Common myeloid progenitor, CD34-positive (primary cell): ENCODE measurements at regions not wholly inside any gene's neighbourhood (a gene's known extent, or its start where the extent isn't known, plus 50 kb on each side); places are given as distances from the start of the nearest gene placed in this dataset.

Experiments
- CTCF ChIA-PET: fragments of 350-600 bp; sonication (Branson Sonifier 250); formaldehyde crosslinking; loops from one replicate; lab custom pipeline; 2021; ENCODE audit warnings: antibody characterized with exemption; lab: Charles Lee
- POLR2A ChIA-PET: fragments of 350-600 bp; sonication (Branson Sonifier 250); formaldehyde crosslinking; loops from one replicate; lab custom pipeline; 2021; ENCODE audit warnings: antibody characterized with exemption; lab: Charles Lee
- DNase-seq, 3 donors: peaks; one replicate each; pipeline versions ENCODE4 v3.0.0 to v3.0.0-alpha.2; 2013
- H3K27ac ChIP-seq, 2 experiments: 1 replicate in 1 of 2; 2 replicates in 1 of 2; pipeline ENCODE4 v1.7.0; 2013; ENCODE audit warnings: inconsistent platforms in 2 of 2, low read length in 2 of 2, mild to moderate bottlenecking in 2 of 2, low read depth in 1 of 2, moderate library complexity in 1 of 2; ENCODE audit not compliant: severe bottlenecking in 2 of 2, insufficient read depth in 1 of 2, poor library complexity in 1 of 2
- H3K27me3 ChIP-seq, 5 experiments: replicated peaks in 2 of 5; 1 replicate in 3 of 5; 2 replicates in 2 of 5; pipeline versions ENCODE4 v1.6.1 to v1.7.0; 2013; ENCODE audit warnings: low read length in 4 of 5, mild to moderate bottlenecking in 2 of 5, moderate library complexity in 2 of 5, inconsistent platforms in 1 of 5; ENCODE audit not compliant: insufficient read depth in 5 of 5, control insufficient read depth in 4 of 5
- H3K36me3 ChIP-seq, 4 experiments: 1 replicate in 2 of 4; 2 replicates in 2 of 4; pipeline versions ENCODE4 v1.6.1 to v1.7.0; 2013; ENCODE audit warnings: low read length in 3 of 4, control low read depth in 1 of 4, mild to moderate bottlenecking in 1 of 4; ENCODE audit not compliant: control insufficient read depth in 4 of 4, insufficient read depth in 4 of 4
- H3K4me1 ChIP-seq, 4 experiments: 1 replicate in 3 of 4; 2 replicates in 1 of 4; pipeline versions ENCODE4 v1.6.1 to v1.7.1; 2013; ENCODE audit warnings: low read length in 3 of 4, mild to moderate bottlenecking in 3 of 4, control low read depth in 1 of 4, inconsistent platforms in 1 of 4, moderate library complexity in 1 of 4; ENCODE audit not compliant: control insufficient read depth in 4 of 4, insufficient read depth in 4 of 4; ENCODE audit errors: control extremely low read depth in 1 of 4
- H3K4me3 ChIP-seq, 7 experiments: 1 replicate in 4 of 7; 2 replicates in 3 of 7; pipeline versions ENCODE4 v1.5.1 to v1.7.0; 2013; ENCODE audit warnings: mild to moderate bottlenecking in 7 of 7, low read length in 6 of 7, moderate library complexity in 6 of 7, inconsistent platforms in 2 of 7, low read depth in 2 of 7, control low read depth in 1 of 7; ENCODE audit not compliant: insufficient read depth in 4 of 7, control insufficient read depth in 1 of 7; ENCODE audit errors: extremely low read depth in 1 of 7
- H3K9me3 ChIP-seq, 5 experiments: 1 replicate in 4 of 5; 2 replicates in 1 of 5; pipeline versions ENCODE4 v1.6.1 to v1.7.1; 2013; ENCODE audit warnings: low read length in 4 of 5, mild to moderate bottlenecking in 2 of 5, inconsistent platforms in 1 of 5, low read depth in 1 of 5, moderate library complexity in 1 of 5; ENCODE audit not compliant: control insufficient read depth in 4 of 5, insufficient read depth in 2 of 5; ENCODE audit errors: control extremely low read depth in 1 of 5
- WGBS: methylation state at CpG from one replicate; pipeline ENCODE4 v1.1.5; 2013; ENCODE audit not compliant: insufficient coverage; 5-methylcytosine and 5-hydroxymethylcytosine counted together

DNA sequence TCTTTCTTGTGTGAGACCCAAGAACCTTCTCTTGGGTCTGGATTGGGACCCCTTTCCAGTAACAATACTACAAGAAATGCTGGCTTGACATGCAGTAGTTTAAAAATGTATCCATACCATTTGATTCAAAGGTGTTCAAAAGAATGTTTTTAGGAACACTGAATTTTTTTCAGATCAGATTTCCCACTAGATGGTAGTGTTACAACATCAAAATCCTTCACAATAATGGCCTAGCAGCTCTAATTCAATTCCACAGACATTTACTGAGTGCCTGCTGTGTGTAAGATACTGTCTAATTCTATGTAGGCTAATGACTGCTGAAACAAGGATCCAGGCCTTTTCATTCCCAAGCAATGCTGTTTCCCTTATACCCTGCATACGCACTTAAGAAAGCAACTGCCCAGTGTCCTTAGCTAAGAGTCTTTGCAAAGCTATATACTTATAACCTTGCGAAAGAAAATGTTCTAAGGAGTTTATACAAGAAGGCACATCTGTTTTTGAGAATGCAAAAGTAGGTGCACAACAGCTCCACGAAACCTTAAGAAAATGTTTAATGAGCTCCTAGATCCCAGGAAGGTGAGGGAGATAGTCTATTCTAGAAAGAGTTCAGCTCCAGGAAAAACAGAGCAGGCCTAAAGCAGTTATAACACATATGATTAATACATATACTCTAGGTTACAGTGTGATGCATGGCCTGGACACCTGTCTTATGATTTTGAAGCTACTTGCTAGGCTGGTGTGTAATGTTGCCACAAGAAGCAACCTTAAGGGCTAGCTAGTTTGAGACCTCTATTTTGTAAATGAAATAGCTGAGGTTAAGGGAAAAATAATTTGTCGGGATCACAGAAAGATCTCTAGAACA is 50.9 kb upstream of the PKP2 start:
- DNase-seq: peak in 2 of 3 donors; percentile 5 to 7
- Histone ChIP-seq H3K27me3 (peaks cover 0 to 3% (median 2%) of the 10 kb centered on the region in 5 experiments), H3K9me3 (no peaks in the 10 kb centered on the region), H3K4me1 (no peaks in the 10 kb centered on the region), H3K27ac (no peak overlapping the region), H3K4me3 (no peak overlapping the region), H3K36me3 (no peaks in the 10 kb centered on the region)
- CTCF ChIA-PET: interaction anchor here (1.1 kb wide), 2 partner anchors 10 to 1074 kb away, joined by 3 read pairs; no protein-coding TSS in a partner anchor
- POLR2A ChIA-PET: no interaction called here
- 90% methylated on average over 2 of the region's 4 CpGs for WGBS

DNA sequence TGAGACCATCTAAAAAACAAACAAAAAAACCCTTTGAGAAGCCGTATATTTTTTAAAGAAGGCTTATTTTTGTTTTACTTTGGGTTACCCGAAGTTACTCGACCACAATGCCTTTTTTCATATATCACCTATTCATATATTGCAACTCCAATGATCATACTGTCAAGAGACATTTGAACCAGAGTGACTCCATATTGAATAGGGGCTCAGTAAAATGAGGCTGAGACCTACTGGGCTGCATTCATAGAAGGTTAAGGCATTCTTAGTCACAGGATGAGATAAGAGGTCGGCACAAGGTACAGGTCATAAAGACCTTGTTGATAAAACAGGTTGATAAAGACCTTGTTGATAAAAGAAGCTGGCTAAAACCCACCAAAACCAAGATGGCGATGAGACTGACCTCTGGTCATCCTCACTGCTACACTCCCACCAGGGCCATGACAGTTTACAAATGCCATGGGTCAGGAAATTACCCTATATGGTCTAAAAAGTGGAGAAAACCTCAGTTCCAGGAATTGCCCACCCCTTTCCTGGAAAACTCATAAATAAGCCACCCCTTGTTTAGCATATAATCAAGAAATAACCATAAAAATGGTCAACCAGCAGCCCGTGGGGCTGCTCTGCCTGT is 50.0 kb upstream of the PKP2 start:
- ChIA-PET POLR2A (no interaction called here), CTCF (no interaction called here)
- Histone ChIP-seq H3K27me3 (peaks cover 0 to 3% (median 2%) of the 10 kb centered on the region in 5 experiments), H3K36me3 (no peaks in the 10 kb centered on the region), H3K4me1 (no peaks in the 10 kb centered on the region), H3K27ac (no peak overlapping the region), H3K4me3 (no peak overlapping the region), H3K9me3 (no peaks in the 10 kb centered on the region)
- 84% methylated on average over 6 of the region's 6 CpGs for WGBS
- no peak for DNase-seq
